OCI-LY1 (cell line): ENCODE measurements at regions not wholly inside any gene's neighbourhood (a gene's known extent, or its start where the extent isn't known, plus 50 kb on each side); places are given as distances from the start of the nearest gene placed in this dataset.

Source experiments
- H2AFZ ChIP-seq: fragments of 200-600 bp; sonication (generic), shearing (Covaris generic); 2 replicates; pipeline ENCODE4 v1.6.0; 2014; ENCODE audit warnings: antibody characterized with exemption, mild to moderate bottlenecking, low read length
- H3F3A ChIP-seq: fragments of 200-600 bp; sonication (generic), shearing (Covaris generic); 2 replicates; pipeline ENCODE4 v1.6.0; 2014; ENCODE audit warnings: mild to moderate bottlenecking, antibody characterized with exemption, low read length, moderate library complexity; ENCODE audit not compliant: insufficient read depth
- H3K27ac ChIP-seq: fragments of 200-600 bp; sonication (generic); 2 replicates; pipeline ENCODE4 v1.5.1; 2014; ENCODE audit warnings: low read length, mixed run types, mild to moderate bottlenecking, low read depth; ENCODE audit not compliant: poor library complexity, severe bottlenecking
- H3K27me3 ChIP-seq: fragments of 200-600 bp; sonication (generic); 2 replicates; pipeline ENCODE4 v1.6.0; 2014; ENCODE audit warnings: antibody characterized with exemption, mild to moderate bottlenecking, low read length, moderate library complexity; ENCODE audit not compliant: insufficient read depth
- H3K36me3 ChIP-seq: fragments of 200-600 bp; sonication (generic); 2 replicates; pipeline ENCODE4 v1.6.1; 2014; ENCODE audit warnings: mild to moderate bottlenecking, antibody characterized with exemption, low read length, moderate library complexity, mixed read lengths; ENCODE audit not compliant: insufficient read depth
- H3K4me1 ChIP-seq: fragments of 200-600 bp; sonication (generic); 2 replicates; pipeline ENCODE4 v1.5.1; 2014; ENCODE audit warnings: mild to moderate bottlenecking, low read length, moderate library complexity; ENCODE audit not compliant: insufficient read depth, severe bottlenecking
- H3K4me2 ChIP-seq: fragments of 200-600 bp; sonication (generic), shearing (Covaris generic); 2 replicates; pipeline ENCODE4 v1.6.1; 2014; ENCODE audit warnings: low read length
- H3K4me3 ChIP-seq: fragments of 200-600 bp; sonication (generic); 2 replicates; pipeline ENCODE4 v1.5.1; 2014; ENCODE audit warnings: low read length, low read depth, mild to moderate bottlenecking, mixed read lengths; ENCODE audit not compliant: poor library complexity, severe bottlenecking
- H3K79me2 ChIP-seq: fragments of 200-600 bp; shearing (Covaris generic); 2 replicates; pipeline ENCODE4 v1.6.1; 2016; ENCODE audit warnings: mixed run types, low read length, mixed read lengths; ENCODE audit not compliant: insufficient read depth
- H3K9ac ChIP-seq: fragments of 200-600 bp; sonication (generic), shearing (Covaris generic); 2 replicates; pipeline ENCODE4 v1.6.1; 2014; ENCODE audit warnings: mild to moderate bottlenecking, low read length, mixed read lengths
- H3K9me2 ChIP-seq: fragments of 200-600 bp; sonication (generic), shearing (Covaris generic); 2 replicates; pipeline ENCODE4 v1.6.1; 2014; ENCODE audit warnings: low read depth, mild to moderate bottlenecking, low read length, mixed read lengths
- H3K9me3 ChIP-seq: fragments of 200-600 bp; shearing (Covaris generic); 2 replicates; pipeline ENCODE4 v1.6.1; 2014; ENCODE audit warnings: low read length, mixed read lengths
- H4K20me1 ChIP-seq: fragments of 200-600 bp; sonication (generic), shearing (Covaris generic); 2 replicates; pipeline ENCODE4 v1.6.0; 2016; ENCODE audit warnings: mild to moderate bottlenecking, low read length; ENCODE audit not compliant: insufficient read depth
- CTCF ChIP-seq: fragments of 200-600 bp; sonication (generic), shearing (Covaris generic); IDR thresholded peaks from 2 replicates; pipeline ENCODE4 v1.5.1; 2017; ENCODE audit warnings: mild to moderate bottlenecking, antibody characterized with exemption, low read length, moderate library complexity, mixed read lengths
- EZH2 ChIP-seq: fragments of 200-600 bp; sonication (generic), shearing (Covaris generic); IDR thresholded peaks from 2 replicates; pipeline ENCODE4 v1.8.0; 2017; ENCODE audit warnings: borderline replicate concordance, mixed run types, mild to moderate bottlenecking, antibody characterized with exemption, low read length, moderate library complexity, mixed read lengths

GRCh38 chr12:92404921-92405320 is 259.3 kb upstream of the BTG1 start:
- Histone ChIP-seq H3K27me3 (no peaks in the 10 kb centered on the region), H3K4me3 (no peak overlapping the region), H3K4me2 (no peak overlapping the region), H3K79me2 (no peaks in the 10 kb centered on the region), H3K9me3 (no peaks in the 10 kb centered on the region), H3K9ac (no peak overlapping the region), H3K36me3 (no peaks in the 10 kb centered on the region), H2AFZ (no peak overlapping the region), H4K20me1 (no peaks in the 10 kb centered on the region), H3K4me1 (peaks cover 74% of the 10 kb centered on the region), H3F3A (no peaks in the 10 kb centered on the region), H3K9me2 (no peaks in the 10 kb centered on the region), H3K27ac (peak overlapping the region; percentile 85)
- TF ChIP-seq CTCF (no peak), EZH2 (no peak)

DNA sequence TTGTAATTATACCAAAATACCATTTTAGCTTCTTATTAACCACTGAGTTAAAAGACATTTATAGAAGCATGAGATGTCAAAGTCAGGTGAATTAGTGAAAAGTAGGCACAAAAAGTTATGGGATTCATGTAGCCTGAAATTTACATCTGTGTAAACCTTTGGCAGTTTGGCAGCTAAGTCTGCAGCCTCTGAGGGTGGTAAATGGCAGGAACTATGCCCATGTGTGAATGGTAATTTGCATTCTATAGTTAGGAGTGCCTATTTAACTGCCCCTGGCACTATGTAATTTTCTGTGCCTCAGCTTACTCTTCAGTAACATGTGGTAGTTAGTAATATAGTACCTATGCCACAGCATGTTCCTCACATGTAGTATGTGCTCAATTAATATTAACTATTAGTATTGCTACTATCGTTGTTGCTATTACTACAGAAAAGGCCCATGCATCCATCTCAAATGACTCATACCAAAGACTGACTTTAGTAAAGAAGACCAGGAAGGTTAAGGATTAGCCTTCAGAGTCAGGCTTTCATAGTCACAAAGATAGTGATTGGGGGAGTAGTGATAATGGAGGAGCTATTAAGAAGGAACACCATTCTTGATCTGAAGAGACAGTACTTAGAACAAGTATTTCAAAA is 258.7 kb upstream of the BTG1 start:
- Histone ChIP-seq H3K79me2 (no peaks in the 10 kb centered on the region), H3K9me3 (no peaks in the 10 kb centered on the region), H3K4me2 (peak overlapping the region; percentile 42), H3K4me3 (peak overlapping the region; percentile 8), H3K9ac (peak overlapping the region; percentile 56), H3K9me2 (no peaks in the 10 kb centered on the region), H3K4me1 (peaks cover 74% of the 10 kb centered on the region), H3K27me3 (no peaks in the 10 kb centered on the region), H2AFZ (peak overlapping the region; percentile 19; the same call in 1 of the 2 replicates), H4K20me1 (no peaks in the 10 kb centered on the region), H3K27ac (peak overlapping the region; percentile 85), H3K36me3 (no peaks in the 10 kb centered on the region), H3F3A (no peaks in the 10 kb centered on the region)
- TF ChIP-seq CTCF = no peak
- TF ChIP-seq EZH2 = no peak

GRCh38 chr12:92403210-92404175 is 257.8 kb upstream of the BTG1 start:
- H3K9ac ChIP-seq = peak overlapping the region; percentile 56
- H3K4me1 ChIP-seq = peaks cover 74% of the 10 kb centered on the region

More at GRCh38 chr12:92403210-92404175, 257.8 kb upstream of the BTG1 start:
- peak overlapping the region; percentile 8 for H3K4me3 ChIP-seq
- H3F3A ChIP-seq = no peaks in the 10 kb centered on the region
- H3K4me2 ChIP-seq = peak overlapping the region; percentile 42
- no peaks in the 10 kb centered on the region for H3K36me3 ChIP-seq
- no peak for TF ChIP-seq EZH2
- TF ChIP-seq CTCF = no peak
- no peaks in the 10 kb centered on the region for H3K9me3 ChIP-seq
- peak overlapping the region; percentile 19; the same call in 1 of the 2 replicates for H2AFZ ChIP-seq
- H4K20me1 ChIP-seq = no peaks in the 10 kb centered on the region
- peak overlapping the region; percentile 85 for H3K27ac ChIP-seq
- no peaks in the 10 kb centered on the region for H3K79me2 ChIP-seq
- no peaks in the 10 kb centered on the region for H3K27me3 ChIP-seq
- no peaks in the 10 kb centered on the region for H3K9me2 ChIP-seq
